Keratinocyte (primary cell): ENCODE measurements at regions not wholly inside any gene's neighbourhood (a gene's known extent, or its start where the extent isn't known, plus 50 kb on each side); places are given as distances from the start of the nearest gene placed in this dataset.

Experiments
- CTCF ChIP-seq, 3 experiments: IDR thresholded peaks in 1 of 3; conservative IDR thresholded peaks in 1 of 3; optimal IDR thresholded peaks in 1 of 3; 2 replicates in 2 of 3; 3 replicates in 1 of 3; pipeline versions ENCODE3 to v1.5.1; 2011; ENCODE audit warnings: low read length in 3 of 3, mild to moderate bottlenecking in 3 of 3, moderate library complexity in 2 of 3, control low read depth in 1 of 3, inconsistent platforms in 1 of 3; ENCODE audit not compliant: insufficient read depth in 2 of 3; ENCODE audit errors: extremely low read depth in 1 of 3
- EZH2 ChIP-seq: IDR thresholded peaks from one replicate; pipeline ENCODE4 v1.6.1; 2012; ENCODE audit warnings: inconsistent platforms, mild to moderate bottlenecking, low read length, moderate library complexity

DNA sequence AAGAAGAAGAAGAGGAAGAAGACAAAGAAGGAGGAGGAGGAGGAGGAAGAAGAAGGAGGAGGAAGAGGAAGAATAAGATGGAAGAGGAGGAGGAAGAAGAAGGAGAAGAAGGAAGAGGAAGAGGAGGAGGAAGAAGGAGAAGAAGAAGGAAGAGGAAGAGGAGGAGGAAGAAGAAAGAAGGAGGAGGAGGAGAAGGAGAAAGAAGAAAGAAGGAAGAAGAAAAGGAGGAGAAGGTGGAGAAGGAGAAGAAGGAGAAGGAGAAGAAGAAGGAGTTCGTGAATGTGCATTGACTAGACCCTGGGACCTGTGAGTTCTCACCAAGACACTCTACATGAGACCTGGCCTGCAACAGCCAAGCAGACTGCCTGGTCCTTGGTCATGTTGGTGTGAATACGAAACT is 131.7 kb upstream of the ERRFI1 start:
- TF ChIP-seq CTCF (optimal IDR thresholded peaks at IDR 0.05 in 1 of 3, IDR thresholded peaks at IDR 0.05 in 1 of 3, conservative IDR thresholded peaks at IDR 0.05 in 1 of 3; ENCODE audit: extremely low read depth in 1 of 3, insufficient read depth in 2 of 3, low read length in 3 of 3) (no peak), EZH2 (no peak)
